Stimulated activated CD4-positive, alpha-beta T cell treated with anti-CD3 and anti-CD28 coated beads, Interleukin-12 subunit alpha, Interleukin-12 subunit beta, amount 100 ng/mL, for 4 hours (primary cell): ENCODE measurements at regions not wholly inside any gene's neighbourhood (a gene's known extent, or its start where the extent isn't known, plus 50 kb on each side); places are given as distances from the start of the nearest gene placed in this dataset.
"Not testable (repeated sequence)": the region's sequence is repeated elsewhere in the genome, so short reads cannot be mapped to it uniquely, and the experiment has no call there.

ENCODE experiments used
- DNase-seq: peaks from one replicate; pipeline ENCODE4 v3.0.0-alpha.2; 2020

DNA sequence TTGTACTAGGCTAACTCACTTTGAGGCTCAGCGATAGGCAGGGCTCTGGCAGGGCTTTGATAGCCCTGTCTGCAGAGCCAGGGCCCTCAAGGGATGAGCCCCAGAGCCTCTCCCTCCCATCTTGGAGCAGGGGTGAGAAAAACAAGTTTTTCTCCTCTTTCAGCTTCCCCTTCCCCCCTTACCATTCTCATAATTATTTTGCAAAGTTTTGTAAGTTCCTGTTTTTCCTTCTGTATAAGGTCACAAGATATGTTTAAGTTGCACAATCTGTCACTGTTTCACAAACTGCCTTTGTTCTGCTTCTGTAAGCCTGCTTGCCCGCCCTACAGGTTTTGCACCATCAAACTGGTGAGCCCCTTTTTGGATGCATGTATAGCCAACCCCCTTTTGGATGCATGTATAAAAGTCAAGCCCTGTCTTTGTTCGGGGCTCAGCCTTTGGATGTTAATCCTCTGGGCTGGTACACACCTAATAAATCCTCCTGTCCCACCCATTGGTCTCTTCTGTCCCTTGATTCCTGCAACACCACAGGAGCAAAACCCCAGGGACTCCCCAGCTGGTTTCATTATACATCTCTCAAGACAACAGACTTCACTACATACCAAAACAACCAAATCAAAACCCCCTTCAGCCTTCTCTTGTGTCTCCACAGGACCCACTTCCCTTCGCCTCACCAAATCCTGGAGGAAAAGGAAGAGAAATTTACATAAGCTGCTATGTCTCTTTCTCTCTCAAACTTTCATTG lies 52.5 kb upstream of the RESF1 start:
- no peak for DNase-seq

- no peak for DNase-seq
These were observed 56.2 kb upstream of the RESF1 start for GRCh38 chr12:31903025-31903424.

GRCh38 chr12:31900271-31900670 lies 58.9 kb upstream of the RESF1 start:
- DNase-seq, result no peak

DNA sequence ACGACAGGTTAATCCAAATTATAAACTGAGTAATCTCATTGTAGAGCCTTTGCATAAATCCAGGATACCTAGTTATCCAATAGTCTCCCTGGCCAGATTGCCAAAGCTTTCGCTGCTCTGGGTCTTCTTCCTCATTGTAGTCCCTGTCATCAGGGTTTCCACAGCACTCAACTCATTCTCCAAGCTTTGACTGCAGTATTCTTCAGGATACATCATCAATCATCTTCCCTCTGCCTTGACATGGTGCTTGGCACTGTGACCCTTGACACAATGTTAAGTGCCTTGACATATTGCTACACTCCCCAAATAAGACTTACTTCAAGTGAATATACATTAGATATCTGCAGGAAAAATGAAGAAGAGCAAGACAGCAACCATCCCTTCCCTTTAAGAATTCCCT lies 60.1 kb upstream of the RESF1 start:
- no peak for DNase-seq

DNA sequence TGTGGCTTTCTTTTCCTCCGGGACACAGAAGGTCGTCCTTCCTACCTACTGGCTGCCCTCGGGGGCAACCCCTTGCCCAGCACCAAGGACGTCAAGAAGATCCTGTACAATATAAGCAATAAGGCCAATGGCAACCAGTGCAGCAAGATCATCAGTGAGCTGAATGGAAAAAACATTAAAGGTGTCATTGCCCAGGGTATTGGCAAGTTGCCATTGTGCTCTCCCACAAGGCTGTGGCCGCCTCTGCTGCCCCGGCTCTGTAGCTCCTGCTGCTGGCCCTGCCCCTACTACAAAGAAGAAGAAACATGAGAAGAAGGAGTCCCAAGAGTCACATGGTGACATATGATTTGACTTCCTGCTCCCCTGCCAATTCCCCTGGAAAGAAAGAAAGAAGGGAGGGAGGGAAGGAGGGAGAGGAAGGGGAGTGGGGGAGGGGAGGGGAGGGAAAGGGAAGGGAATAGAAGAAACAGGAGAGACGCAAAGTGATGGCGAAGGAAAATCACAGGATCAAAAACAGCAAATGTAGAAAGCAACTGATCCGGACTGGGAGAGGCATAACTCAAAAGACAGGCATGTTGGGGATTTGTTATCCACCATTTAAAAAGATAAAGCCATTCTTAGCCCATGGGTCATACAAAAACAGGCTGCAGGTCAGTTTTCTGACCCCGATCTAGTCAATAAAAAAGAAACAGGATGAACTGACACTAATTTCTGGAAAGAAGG lies 61.3 kb upstream of the RESF1 start:
- no peak for DNase-seq

GRCh38 chr12:31897092-31897491 lies 62.1 kb upstream of the RESF1 start:
- not testable (repeated sequence) for DNase-seq

GRCh38 chr12:31896514-31897039 lies 62.6 kb upstream of the RESF1 start:
- DNase-seq, result peak; percentile 61

- no peak for DNase-seq
These were observed 63.6 kb upstream of the RESF1 start for GRCh38 chr12:31895449-31896150.

DNA sequence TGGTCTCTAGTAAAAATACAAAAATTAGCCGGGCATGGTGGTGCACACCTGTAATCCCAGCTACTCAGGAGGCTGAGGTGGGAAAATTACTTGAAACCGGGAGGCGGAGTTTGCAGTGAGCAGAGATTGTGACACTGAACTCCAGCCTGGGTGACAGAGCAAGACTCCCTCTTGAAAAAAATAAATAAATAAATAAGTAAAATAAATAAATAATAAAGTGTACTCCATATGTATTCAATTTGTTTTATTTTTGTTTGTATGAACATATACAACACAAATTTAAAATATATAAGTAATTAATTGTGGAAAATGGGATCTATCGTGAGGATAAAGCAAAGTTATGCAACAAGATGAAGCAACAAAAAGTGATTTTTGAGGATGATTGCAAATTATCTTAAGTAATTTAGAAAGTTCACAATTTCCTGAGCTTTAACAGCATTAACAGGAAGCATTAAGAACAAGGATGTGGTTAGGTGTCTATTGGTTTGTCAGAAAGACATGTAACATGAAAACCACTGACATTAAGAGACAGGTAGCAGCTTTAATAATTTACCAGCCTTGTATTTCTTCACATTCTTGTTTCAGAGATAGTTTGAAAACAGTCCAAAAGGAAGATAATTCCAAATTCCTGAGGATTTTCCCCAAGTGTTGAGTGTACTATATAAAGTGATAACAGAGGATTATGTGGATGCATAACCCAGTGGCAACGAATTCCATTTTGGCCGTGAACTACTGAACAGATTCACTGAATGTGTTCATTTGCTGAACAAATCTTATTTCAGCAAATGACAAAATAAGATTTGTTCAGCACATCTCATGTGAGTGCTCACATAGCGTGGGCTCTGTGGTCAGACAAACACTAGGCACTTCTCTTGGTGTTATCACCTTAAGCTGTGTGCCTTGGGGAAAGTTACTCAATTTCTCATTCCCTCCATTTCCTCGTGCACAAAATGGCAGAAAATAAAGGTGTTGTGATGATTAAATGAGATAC lies 68.6 kb upstream of the RESF1 start:
- DNase-seq, result no peak

GRCh38 chr12:31887109-31887811 lies 72.0 kb upstream of the RESF1 start:
- no peak for DNase-seq

- not testable (repeated sequence) for DNase-seq
These were observed 76.5 kb upstream of the RESF1 start for GRCh38 chr12:31882682-31883081.

DNA sequence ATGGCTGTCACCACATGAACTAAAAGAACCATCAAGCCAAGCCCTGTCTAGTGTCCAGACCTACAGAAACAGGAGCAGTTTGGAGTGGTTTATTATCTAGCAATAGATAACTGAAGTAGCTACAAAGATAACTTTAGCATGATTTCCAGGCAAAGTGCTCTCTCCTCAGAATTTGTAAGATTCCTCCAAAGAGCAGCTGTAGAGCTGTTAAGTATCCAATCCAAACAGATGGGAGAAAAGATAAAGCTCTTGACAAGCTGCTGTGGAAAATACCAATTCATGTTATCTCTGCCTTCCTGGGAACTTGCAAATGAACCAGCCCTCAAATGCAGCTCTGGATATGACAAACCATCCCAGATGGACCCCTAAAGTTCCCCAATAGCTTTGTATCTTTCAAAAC lies 78.9 kb upstream of the RESF1 start:
- DNase-seq, result no peak

DNA sequence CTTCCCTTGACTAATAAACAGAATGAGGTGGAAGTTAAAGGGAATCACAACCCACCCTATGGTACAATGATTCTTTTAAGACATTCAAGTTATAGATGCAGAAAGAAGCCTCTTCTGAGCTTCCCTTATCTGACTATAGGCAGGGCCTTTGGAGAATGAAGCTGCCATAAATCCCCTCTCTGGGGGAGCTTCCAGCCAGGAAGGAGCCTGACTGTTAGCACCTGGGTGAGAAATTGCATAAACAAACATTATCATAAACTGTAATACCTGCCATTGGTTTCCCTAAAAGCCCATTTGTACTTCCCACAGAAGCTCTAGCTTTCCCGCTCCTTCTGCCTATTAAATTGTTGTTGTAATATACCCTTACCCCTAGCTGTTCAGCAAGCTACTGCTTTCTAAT lies 81.3 kb upstream of the RESF1 start:
- DNase-seq, result no peak

DNA sequence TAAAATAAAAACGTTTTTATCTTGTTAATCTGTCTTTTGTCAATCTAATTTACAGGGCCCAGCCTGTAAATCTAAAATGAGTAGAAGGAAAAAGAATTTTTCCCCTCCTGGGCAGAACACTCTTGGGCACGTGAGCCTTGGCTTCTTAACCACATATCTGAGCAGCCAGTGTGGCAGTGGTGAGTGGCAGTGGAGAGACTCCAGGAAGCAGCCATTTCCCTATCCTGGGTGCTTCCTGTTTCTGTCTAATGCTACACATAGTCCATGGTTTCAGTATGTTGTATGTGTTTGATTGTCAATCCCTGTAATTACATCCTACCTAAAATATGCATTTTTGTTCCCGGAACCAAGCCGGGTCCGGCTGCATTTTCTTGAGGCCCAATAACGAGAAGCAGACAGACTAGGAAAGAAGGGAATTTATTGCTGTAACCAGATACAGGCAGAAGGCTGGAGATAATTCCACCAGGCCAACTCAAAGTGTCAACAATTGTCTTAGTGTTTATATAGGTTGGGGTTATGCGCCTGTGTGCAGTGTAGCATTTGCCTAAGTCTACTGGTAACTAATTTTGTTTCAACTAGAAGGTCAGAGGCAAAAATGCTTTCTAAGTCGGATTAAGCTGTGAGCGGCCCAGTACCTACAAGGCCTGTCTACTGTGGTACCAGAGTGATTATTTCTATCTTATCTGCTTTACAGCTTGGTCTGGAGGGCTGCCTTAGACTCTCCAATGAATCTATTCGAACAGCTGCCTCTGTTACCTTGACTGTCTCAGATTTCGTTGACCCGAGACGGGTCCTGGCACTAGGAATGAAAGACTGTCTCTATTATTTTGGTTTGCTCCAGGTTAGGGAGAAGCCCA lies 82.4 kb upstream of the RESF1 start:
- DNase-seq, result no peak

DNA sequence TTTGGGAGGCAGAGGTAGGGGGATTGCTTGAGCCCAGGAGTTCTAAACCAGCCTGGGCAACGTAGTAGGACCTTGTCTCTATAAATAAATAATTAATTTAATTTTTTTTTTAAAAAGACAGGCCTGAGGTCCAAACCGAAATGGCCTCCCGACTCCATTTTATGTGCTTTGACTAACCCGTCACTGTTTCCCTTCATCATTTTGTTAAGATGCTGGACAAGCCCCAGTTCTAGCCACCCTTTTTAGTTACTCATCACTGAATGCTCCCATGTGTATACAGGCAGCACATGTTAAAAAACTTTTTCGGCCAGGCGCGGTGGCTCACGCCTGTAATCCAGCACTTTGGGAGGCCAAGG lies 83.6 kb upstream of the RESF1 start:
- no peak for DNase-seq

DNA sequence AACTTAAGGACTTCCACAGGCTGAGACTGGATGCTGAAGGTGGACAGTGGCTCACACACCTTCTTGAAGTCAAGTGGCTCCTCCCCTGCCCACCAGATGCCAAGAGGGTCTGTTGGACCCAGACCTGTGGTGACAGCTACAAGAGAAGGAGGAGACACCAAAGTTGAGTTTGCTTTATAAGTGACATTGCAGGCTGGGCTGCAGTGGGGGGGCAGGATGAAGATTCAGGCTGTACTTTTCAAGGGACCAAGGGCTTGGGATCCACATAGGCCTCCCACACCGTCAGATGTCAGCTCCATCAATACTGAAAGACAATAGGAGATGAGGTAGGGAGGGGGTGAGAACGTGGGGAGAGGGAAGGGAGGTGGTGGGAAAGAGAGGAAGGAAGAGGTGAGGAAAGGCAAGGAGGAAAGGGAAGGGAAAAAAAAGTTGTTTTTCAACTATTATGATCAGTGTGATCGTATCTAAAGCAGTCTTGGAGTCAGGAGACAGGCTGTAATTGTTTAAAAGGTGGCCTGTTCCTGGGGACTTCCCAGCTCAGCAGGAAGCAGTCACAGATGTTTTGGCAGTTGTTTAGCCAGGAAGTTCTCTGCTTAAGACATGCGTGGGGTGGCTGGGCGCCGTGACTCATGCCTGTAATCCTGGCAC lies 84.1 kb upstream of the RESF1 start:
- DNase-seq, result peak; percentile 54

GRCh38 chr12:31872831-31873604 lies 86.2 kb upstream of the RESF1 start:
- no peak for DNase-seq

DNA sequence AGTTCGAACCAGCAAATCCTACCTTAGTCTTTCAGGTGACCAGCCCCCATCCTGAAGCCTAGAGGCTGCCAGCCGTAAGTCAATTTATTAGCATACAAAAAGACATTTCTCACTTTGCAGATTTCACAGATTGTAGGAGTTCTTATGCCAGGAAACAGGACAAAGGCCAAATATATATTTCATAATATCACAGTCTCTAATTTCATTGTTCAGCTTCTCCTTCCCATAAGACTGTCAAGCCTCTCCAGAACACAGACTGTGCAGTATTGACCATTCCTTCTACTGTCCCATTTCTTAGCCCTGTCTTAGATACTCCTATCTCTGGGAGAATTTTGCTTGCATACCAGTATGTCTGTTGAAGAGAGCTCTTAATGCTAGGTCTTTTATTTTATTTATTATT lies 89.2 kb upstream of the RESF1 start:
- DNase-seq, result no peak

GRCh38 chr12:31868965-31869364 lies 90.2 kb upstream of the RESF1 start:
- DNase-seq, result no peak

GRCh38 chr12:31867292-31867691 lies 91.9 kb upstream of the RESF1 start:
- no peak for DNase-seq
